ENCODE measurements at regions not wholly inside any gene's neighbourhood (a gene's known extent, or its start where the extent isn't known, plus 50 kb on each side); places are given as distances from the start of the nearest gene placed in this dataset.

- Histone ChIP-seq H3K27me3 (no peaks in the 10 kb centered on the region), H3K27ac (no peak overlapping the region), H3K4me1 (no peaks in the 10 kb centered on the region), H3K36me3 (no peaks in the 10 kb centered on the region), H3K4me3 (no peak overlapping the region), H3K9me3 (peaks cover 0 to 15% (median 0%) of the 10 kb centered on the region in 11 donors)
- DNase-seq (no peak), ATAC-seq (peak in 4 of 8 donors; percentile 25 to 39 (median 30))
- 46 to 50% methylated on average over 6 of the region's 6 CpGs for WGBS, 2 donors
- TF ChIP-seq, protein P1, sequence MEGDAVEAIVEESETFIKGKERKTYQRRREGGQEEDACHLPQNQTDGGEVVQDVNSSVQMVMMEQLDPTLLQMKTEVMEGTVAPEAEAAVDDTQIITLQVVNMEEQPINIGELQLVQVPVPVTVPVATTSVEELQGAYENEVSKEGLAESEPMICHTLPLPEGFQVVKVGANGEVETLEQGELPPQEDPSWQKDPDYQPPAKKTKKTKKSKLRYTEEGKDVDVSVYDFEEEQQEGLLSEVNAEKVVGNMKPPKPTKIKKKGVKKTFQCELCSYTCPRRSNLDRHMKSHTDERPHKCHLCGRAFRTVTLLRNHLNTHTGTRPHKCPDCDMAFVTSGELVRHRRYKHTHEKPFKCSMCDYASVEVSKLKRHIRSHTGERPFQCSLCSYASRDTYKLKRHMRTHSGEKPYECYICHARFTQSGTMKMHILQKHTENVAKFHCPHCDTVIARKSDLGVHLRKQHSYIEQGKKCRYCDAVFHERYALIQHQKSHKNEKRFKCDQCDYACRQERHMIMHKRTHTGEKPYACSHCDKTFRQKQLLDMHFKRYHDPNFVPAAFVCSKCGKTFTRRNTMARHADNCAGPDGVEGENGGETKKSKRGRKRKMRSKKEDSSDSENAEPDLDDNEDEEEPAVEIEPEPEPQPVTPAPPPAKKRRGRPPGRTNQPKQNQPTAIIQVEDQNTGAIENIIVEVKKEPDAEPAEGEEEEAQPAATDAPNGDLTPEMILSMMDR (IDR thresholded peaks at IDR 0.05), result no peak
- intact Hi-C loops (cut with DNase I), result no loop called here
These were observed 185.8 kb upstream of the PPP2R3A start for GRCh38 chr3:135779590-135780235.

GRCh38 chr3:135781026-135781815 lies 184.3 kb upstream of the PPP2R3A start:
- WGBS, 2 donors, result 65 to 67% methylated on average over 3 of the region's 3 CpGs
- no peaks in the 10 kb centered on the region for H3K4me1 ChIP-seq
- DNase-seq, result no peak
- no peaks in the 10 kb centered on the region for H3K36me3 ChIP-seq
- TF ChIP-seq, protein P1 (IDR thresholded peaks at IDR 0.05), result no peak
- H3K27me3 ChIP-seq, result no peaks in the 10 kb centered on the region
- peaks cover 0 to 10% (median 0%) of the 10 kb centered on the region in 11 donors for H3K9me3 ChIP-seq
- H3K4me3 ChIP-seq, result no peak overlapping the region
- ATAC-seq, result no peak
- H3K27ac ChIP-seq, result no peak overlapping the region
- intact Hi-C loops (cut with DNase I), result no loop called here

DNA sequence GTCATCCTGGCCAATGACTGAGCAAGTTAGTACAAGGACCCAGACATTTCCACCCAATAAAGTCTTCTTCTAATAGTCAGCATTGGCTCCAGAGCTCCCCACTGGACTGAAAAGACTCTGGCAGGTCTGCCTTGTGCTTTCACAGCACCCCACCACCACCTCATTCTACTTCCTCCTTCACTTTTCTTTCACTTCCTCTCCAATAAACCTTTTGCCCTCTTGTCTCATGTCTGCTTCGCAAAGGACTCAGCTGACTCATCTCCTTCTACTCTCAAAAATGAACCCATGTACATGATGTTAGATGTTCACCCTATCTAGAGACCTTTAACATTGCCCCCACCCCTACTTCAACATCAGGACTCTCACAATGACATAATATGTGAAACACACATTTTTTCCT lies 181.0 kb upstream of the PPP2R3A start:
- Histone ChIP-seq H3K4me1 (no peaks in the 10 kb centered on the region), H3K9me3 (no peaks in the 10 kb centered on the region), H3K4me3 (no peak overlapping the region), H3K27ac (no peak overlapping the region), H3K27me3 (no peaks in the 10 kb centered on the region), H3K36me3 (no peaks in the 10 kb centered on the region)
- 73 to 75% methylated on average over 1 of the region's 1 CpG for WGBS, 2 donors
- no peak for DNase-seq
- no peak for ATAC-seq
- intact Hi-C loops (cut with DNase I), result no loop called here
- TF ChIP-seq, protein P1 (IDR thresholded peaks at IDR 0.05), result no peak

- H3K36me3 ChIP-seq, result no peaks in the 10 kb centered on the region
- no peaks in the 10 kb centered on the region for H3K4me1 ChIP-seq
- ATAC-seq, result no peak
- no peaks in the 10 kb centered on the region for H3K27me3 ChIP-seq
- WGBS, 2 donors, result 83 to 85% methylated on average over 4 of the region's 4 CpGs
- H3K27ac ChIP-seq, result no peak overlapping the region
- DNase-seq, result no peak
- TF ChIP-seq, protein P1 (IDR thresholded peaks at IDR 0.05), result no peak
- intact Hi-C loops (cut with DNase I), result no loop called here
- no peaks in the 10 kb centered on the region for H3K9me3 ChIP-seq
- H3K4me3 ChIP-seq, result no peak overlapping the region
These were observed 177.4 kb upstream of the PPP2R3A start for GRCh38 chr3:135788146-135788545.
